NB4 (cell line): ENCODE measurements at regions not wholly inside any gene's neighbourhood (a gene's known extent, or its start where the extent isn't known, plus 50 kb on each side); places are given as distances from the start of the nearest gene placed in this dataset.

ENCODE experiments used
- DNase-seq: peaks from one replicate; pipeline ENCODE4 v3.0.0; 2010; ENCODE audit warnings: low read depth
- H3K4me3 ChIP-seq: one replicate; pipeline ENCODE4 v1.5.1; 2011; ENCODE audit warnings: mild to moderate bottlenecking, low read depth, low read length, moderate library complexity
- MYC ChIP-seq: IDR thresholded peaks from 2 replicates; pipeline ENCODE4 v1.6.1; 2011; ENCODE audit warnings: low read depth, low read length
- POLR2A ChIP-seq: IDR thresholded peaks from 2 replicates; pipeline ENCODE4 v1.6.1; 2011; ENCODE audit warnings: mild to moderate bottlenecking; ENCODE audit not compliant: insufficient read length; ENCODE audit errors: extremely low read depth
- TF ChIP-seq, protein P1 (sequence below): IDR thresholded peaks from one replicate; pipeline ENCODE4 v1.5.1; 2012; ENCODE audit warnings: low read depth, low read length
- TF ChIP-seq, protein P2 (sequence below): IDR thresholded peaks from 2 replicates; pipeline ENCODE4 v1.6.1; 2011; ENCODE audit warnings: low read depth, low read length

DNA sequence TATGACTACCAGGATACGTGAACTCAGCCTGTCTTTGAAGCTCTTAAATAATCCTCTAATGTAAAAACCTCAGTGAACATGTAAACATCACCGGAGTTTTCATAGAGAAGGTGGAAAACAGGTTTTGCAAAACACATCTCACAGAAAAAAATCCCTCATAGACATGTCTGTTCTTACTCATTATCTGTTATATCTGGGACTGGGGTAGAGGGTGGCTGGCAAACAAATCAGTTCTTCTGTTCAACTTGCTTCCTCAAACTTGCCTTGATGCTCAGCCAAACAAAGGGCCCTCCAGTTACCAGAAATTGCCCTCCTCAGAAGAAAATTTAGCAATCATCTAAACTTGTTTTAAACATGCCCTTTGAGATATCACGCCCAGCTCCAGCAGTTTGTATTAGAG is 66.1 kb upstream of the CXADR start:
- no peak overlapping the region for H3K4me3 ChIP-seq
- DNase-seq, result no peak
- TF ChIP-seq, protein P1, sequence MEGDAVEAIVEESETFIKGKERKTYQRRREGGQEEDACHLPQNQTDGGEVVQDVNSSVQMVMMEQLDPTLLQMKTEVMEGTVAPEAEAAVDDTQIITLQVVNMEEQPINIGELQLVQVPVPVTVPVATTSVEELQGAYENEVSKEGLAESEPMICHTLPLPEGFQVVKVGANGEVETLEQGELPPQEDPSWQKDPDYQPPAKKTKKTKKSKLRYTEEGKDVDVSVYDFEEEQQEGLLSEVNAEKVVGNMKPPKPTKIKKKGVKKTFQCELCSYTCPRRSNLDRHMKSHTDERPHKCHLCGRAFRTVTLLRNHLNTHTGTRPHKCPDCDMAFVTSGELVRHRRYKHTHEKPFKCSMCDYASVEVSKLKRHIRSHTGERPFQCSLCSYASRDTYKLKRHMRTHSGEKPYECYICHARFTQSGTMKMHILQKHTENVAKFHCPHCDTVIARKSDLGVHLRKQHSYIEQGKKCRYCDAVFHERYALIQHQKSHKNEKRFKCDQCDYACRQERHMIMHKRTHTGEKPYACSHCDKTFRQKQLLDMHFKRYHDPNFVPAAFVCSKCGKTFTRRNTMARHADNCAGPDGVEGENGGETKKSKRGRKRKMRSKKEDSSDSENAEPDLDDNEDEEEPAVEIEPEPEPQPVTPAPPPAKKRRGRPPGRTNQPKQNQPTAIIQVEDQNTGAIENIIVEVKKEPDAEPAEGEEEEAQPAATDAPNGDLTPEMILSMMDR, result no peak
- TF ChIP-seq, protein P2, sequence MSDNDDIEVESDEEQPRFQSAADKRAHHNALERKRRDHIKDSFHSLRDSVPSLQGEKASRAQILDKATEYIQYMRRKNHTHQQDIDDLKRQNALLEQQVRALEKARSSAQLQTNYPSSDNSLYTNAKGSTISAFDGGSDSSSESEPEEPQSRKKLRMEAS, result no peak
- TF ChIP-seq POLR2A (no peak), MYC (no peak)

DNA sequence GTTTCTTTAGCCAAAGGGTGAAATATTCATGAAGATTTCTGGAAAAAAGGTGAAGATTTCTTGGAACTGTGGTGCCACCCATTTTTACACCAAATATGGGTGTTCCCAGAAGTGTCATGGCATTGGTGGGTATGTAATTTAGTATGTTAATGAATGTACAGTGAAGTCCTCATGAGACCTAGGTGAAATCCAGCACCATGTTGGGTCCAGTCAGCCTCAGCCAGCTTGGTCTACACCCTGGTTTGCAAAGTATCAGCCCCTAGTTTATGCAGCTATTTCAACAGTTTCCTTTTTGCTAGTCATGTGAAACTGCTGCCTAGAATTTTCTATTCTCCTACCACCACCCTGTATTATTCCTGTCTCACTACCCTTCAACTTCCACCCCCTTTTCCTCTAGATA is 63.1 kb upstream of the CXADR start:
- H3K4me3 ChIP-seq, result no peak overlapping the region
- DNase-seq, result no peak
- TF ChIP-seq, protein P2, result no peak

DNA sequence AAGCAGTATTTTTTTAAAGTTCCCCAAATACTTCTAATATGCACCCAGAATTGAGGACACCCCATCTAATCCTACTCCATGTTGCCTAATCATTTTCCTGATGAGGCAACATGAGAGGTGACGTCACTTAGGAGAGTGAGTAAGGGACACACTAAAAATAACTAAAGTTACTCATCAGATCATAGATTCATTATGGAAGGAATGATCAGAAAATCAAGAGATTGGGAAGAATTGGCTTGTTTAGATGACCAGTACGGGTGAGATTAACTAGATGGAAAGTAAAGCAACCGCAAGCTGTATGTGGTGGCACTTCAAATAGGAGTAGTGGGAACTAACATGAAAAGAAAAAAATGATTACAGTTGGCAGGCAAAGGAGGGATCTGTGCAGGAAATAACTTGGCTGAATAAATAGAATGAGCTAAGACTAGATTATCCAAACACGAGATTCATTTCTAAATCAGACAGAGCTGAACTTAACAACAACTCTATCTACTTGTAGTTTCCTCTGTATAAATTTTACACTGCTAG is 61.4 kb upstream of the CXADR start:
- no peak overlapping the region for H3K4me3 ChIP-seq
- peak; percentile 11 for DNase-seq
- TF ChIP-seq POLR2A (no peak), MYC (no peak)
- TF ChIP-seq, protein P2, result no peak
- TF ChIP-seq, protein P1, result no peak

DNA sequence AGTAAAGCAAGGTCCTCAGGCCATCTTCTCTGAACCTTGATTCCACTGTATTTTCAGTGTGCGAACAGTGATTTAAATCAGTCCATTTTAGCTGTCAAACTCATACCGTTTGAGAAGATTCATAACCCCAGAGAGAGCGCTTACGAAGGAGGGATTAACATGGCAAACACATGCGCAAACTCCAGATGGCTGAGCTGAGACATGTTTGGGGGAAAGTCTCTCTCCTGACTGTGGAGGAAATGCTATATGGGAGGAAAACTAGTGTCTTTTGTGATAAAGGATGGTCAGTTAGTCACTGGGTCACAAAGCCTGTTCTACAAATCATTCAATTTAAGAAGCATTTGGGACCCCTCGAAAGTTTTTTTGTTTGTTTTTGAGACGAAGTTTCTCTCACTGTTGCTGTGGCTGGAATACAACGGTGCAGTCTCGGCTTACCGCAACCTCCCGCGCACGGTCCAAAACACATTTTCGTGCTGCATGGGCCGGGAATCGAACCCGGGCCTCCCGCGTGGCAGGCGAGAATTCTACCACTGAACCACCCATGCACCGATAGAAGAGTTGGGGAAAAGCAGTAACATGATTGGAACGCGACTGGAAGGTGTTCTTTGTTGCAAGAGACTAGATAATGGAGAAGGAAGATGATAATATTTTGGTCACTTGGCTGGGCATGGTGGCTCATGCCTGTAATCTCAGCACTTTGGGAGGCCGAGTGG is 58.4 kb upstream of the CXADR start:
- TF ChIP-seq POLR2A (no peak), MYC (no peak)
- TF ChIP-seq, protein P2, result no peak
- TF ChIP-seq, protein P1, result no peak
- peak; percentile 71 for DNase-seq
- H3K4me3 ChIP-seq, result no peak overlapping the region

DNA sequence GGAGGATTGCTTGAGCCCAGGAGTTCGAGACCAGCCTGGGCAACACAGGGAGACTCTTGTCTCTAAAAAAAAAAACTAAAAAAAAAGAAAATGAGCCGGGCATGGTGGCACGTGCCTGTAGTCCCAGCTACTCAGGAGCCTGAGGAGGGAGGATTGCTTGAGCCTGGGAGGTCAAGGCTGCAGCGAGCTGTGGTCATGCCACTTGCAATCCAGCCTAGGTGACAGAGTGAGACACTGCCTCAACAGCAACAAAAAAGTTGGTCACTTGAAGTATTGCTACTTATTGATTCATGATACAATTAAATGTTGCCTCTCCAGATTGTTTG is 57.9 kb upstream of the CXADR start:
- TF ChIP-seq, protein P2, result no peak
- TF ChIP-seq, protein P1, result no peak
- no peak for TF ChIP-seq MYC
- no peak for TF ChIP-seq POLR2A
- DNase-seq, result no peak
- no peak overlapping the region for H3K4me3 ChIP-seq

DNA sequence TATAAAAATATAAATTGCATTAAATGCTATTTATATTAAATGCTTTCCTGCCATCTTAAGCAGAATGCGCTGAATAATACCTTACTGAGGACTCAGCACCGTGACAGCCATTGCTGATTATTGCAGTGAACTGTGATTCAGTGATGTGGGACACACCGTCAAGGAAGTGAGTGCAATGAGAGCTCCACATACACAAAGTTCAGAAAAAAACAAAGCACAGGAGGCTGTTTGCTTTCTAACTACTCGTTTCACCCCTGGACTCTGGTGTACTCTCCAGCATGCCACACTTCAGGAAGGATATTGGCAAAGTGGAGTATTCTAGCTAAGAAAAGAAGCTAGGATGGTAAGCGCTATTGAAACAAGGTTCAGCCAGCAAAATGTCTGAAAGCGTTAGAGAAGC is 57.4 kb upstream of the CXADR start:
- H3K4me3 ChIP-seq, result no peak overlapping the region
- TF ChIP-seq MYC (no peak), POLR2A (no peak)
- TF ChIP-seq, protein P2, result no peak
- TF ChIP-seq, protein P1, result no peak
- no peak for DNase-seq
